ENCODE measurements at regions not wholly inside any gene's neighbourhood (a gene's known extent, or its start where the extent isn't known, plus 50 kb on each side); places are given as distances from the start of the nearest gene placed in this dataset.
"Not testable (repeated sequence)": the region's sequence is repeated elsewhere in the genome, so short reads cannot be mapped to it uniquely, and the experiment has no call there.

GRCh38 chr10:5268743-5269142, 72.1 kb downstream of the AKR1C4 start:
- DNase-seq = no peak

- DNase-seq = no peak
Observed at GRCh38 chr10:5269791-5270190, 73.2 kb downstream of the AKR1C4 start.

- no peak for DNase-seq
Observed at GRCh38 chr10:5271526-5271925, 74.9 kb downstream of the AKR1C4 start.

- no peak for DNase-seq
Observed at GRCh38 chr10:5272065-5272803, 75.6 kb downstream of the AKR1C4 start.

- no peak for DNase-seq
Observed at GRCh38 chr10:5274795-5275194, 78.2 kb downstream of the AKR1C4 start.

GRCh38 chr10:5281356-5281755, 83.4 kb upstream of the UCN3 start:
- DNase-seq = no peak

GRCh38 chr10:5282137-5282536, 82.6 kb upstream of the UCN3 start:
- DNase-seq = no peak

- peak; percentile 16 to 74 for DNase-seq
Observed at GRCh38 chr10:5283305-5284158, 81.2 kb upstream of the UCN3 start.

DNA sequence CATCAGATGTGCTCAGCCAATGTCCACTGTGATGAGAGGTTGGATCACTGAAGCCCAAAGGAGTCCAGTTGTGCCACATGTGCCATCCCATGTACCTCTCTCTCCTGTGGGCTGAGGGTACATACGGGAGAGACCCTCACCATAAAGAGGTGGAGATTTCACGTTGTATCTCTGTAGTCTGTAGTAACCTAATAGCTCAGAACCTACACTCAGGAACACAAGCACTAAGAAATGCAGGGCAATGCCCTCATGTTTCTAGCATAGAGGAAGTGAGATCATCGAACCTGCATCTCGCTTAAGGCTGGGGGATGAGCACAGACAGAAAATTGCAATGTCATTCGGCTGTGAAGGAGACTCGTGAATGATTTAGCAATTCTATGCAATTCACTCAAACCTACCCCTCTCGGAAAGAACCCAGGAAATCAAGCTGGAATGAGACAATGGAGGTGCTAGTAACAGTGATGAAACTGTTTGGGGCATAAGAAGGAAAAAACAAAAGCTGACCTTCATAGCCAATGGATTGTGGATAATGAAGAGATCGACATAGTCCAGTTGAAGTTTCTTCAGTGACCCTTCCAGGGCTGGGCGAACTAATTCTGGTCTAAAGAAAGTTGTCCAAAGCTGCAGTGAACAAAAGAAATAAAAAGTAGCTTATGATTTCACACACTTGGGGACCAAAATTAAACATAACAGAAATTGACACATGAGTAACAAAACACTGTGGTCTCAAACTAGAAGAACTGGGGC, 80.3 kb upstream of the UCN3 start:
- peak; percentile 9 to 91 for DNase-seq

DNA sequence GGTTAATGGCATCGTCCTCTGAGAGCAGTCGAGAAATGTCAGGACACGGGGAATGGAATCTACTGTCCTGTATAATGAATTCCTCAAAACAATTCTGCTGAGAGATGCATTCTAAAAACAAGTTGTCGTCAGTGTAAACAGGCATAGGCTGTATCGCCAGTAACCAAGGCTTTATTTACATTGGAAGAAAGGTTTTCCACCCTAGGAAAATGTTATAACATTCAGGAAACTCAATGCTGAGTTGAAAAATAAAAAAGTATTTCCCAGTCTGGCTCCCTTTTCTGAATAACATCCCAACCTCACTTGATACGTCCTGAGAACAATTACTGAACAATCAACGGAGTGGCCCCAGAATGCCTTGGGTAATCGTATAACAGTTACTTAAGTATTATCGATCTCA, 79.6 kb upstream of the UCN3 start:
- DNase-seq = no peak

DNA sequence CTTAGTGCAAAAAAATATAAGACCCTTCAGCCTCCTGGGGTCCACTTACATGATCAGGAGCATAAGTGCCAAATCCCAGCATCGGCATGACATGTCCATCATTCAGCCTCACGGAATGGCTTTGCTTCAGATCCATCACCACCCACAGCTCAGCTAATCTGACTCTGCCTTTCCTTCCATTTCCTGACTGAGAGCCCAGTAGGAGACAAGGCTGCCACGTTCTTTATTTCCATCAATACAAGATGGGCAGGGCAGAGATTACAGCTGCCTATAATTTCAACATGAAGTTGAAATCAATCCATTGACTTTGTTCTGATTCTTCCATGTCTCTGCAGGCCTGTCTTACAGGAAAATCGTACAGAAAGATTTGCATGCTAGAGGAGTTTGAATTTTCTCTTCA, 76.4 kb upstream of the UCN3 start:
- DNase-seq = no peak

GRCh38 chr10:5289228-5289627, 75.5 kb upstream of the UCN3 start:
- DNase-seq = not testable (repeated sequence)

- DNase-seq = peak; percentile 43 to 95
Observed at GRCh38 chr10:5291501-5292195, 73.1 kb upstream of the UCN3 start.

DNA sequence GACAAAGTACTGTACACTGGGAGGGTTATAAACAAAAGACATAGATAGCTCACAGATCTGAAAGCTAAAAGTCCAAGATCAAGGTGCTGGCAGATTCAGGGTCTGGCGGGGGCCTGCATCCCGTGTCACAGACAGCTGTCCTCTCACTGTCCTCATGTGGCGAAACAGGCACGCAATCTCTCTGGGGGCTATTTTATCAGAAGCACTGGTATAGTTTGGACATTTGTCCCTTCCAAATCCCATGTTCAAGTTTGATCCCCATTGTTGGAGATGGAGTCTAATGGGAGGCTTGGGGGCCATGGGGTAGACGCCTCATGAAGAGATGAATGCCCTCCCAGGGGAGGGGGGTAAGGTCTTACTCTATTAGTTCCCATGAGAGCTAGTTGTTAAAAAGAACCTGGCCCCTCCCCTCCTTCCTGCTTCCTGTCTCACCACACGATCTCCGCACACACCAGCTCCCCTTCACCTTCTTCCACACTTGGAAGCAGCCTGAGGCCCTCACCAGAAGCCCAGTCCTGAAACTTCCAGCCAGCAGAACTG, 72.5 kb upstream of the UCN3 start:
- peak in 1 of 2 donors; percentile 44 for DNase-seq

DNA sequence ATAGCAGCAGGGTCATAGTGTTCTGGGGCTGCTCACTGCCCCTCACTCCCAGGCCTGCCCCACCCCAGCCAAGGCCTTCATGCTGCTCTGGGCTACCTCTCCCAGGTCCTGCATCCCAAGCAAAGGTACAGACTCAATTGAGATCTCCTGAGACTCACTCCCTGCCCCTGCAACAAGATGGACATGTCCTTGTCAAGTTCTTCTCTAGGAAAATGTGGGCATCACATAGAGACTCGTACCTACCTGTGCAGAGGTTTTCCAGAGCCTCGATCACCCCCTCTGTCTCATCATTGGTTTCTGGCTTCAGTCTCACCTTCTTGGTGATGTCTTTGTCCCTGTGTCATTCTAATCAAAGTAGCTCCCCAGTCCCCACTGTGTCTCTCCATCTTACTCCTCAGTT, 71.8 kb upstream of the UCN3 start:
- not testable (repeated sequence) for DNase-seq

GRCh38 chr10:5293691-5294550, 70.8 kb upstream of the UCN3 start:
- peak; percentile 20 to 81 for DNase-seq

- peak; percentile 36 to 76 for DNase-seq
Observed at GRCh38 chr10:5297466-5297865, 67.3 kb upstream of the UCN3 start.

DNA sequence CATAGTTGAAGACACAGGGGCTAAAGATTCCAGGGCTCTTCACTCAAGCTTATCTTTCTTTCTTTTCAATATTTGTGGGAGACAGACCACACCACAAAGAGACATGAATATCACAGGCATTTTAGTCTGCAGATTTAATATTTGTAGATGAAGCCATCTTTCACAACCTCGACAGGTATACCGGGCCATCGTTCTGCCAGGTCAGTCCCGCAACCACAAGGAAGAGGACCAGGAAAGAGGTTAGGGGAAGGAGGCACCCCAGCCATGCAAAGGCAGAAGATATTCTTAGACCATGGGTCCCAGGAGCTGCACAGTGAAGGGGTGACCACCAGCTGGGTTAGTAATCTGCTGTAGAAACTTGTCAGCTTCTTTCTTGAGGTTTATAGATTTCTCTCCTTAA, 66.8 kb upstream of the UCN3 start:
- DNase-seq = no peak

DNA sequence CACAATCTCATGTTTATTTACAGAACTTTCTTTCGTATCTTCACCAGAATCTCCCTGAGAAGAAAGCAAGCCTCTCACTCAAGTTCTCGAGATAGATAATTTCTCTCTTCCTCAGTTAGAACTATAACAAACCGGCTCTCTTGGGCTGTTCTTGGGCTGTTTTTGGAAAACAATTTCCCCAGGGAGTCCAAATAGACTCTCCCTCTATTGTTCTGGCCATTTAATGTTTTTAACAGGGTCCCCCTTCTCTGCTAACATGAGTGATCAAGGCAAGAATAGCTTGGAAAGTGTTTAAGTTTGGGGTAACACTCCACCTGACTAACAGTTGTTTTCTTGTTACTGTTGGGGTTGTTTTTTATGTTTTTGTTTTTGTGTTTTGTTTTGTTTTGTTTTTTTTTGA, 64.8 kb upstream of the UCN3 start:
- no peak for DNase-seq

DNA sequence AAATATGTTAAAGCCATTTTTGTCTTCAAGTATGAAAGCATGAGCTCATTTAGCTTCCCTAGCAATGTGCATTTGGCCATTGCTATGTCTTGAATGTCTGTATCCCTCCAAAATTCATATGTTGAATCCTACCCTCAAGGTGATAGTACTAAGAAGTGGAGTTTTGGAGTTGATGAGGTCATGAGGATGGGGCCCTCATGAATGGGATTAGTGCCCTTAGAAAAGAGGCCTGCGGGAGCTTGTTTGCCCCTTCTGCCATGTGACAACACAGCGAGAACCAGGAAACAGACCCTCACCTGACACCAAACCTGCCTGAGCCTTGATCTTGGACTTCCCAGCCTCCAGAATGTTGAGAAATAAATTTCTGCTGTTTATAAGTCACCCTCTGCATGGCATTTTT, 61.3 kb upstream of the UCN3 start:
- no peak for DNase-seq

- no peak for DNase-seq
Observed at GRCh38 chr10:5305374-5305773, 59.4 kb upstream of the UCN3 start.

- DNase-seq = no peak
Observed at GRCh38 chr10:5310914-5311313, 53.9 kb upstream of the UCN3 start.
